Brain microvascular endothelial cell (primary cell): ENCODE measurements at regions not wholly inside any gene's neighbourhood (a gene's known extent, or its start where the extent isn't known, plus 50 kb on each side); places are given as distances from the start of the nearest gene placed in this dataset.

Experiments
- DNase-seq: peaks from one replicate; pipeline ENCODE4 v3.0.0-alpha.2; 2020
- H3K27ac ChIP-seq: fragments of 250-450 bp; sonication (Bioruptor Pico); 2 replicates; pipeline ENCODE4 v1.5.1; 2020; ENCODE audit warnings: mild to moderate bottlenecking, moderate library complexity
- H3K27me3 ChIP-seq: fragments of 250-450 bp; sonication (Bioruptor Pico); replicated peaks from 2 replicates; pipeline ENCODE4 v1.5.1; 2020; ENCODE audit warnings: mild to moderate bottlenecking
- H3K36me3 ChIP-seq: fragments of 250-450 bp; sonication (Bioruptor Pico); replicated peaks from 2 replicates; pipeline ENCODE4 v1.5.1; 2020; ENCODE audit warnings: mild to moderate bottlenecking
- H3K4me3 ChIP-seq: 2 replicates; pipeline ENCODE4 v1.5.1; 2011; ENCODE audit warnings: low read depth, mild to moderate bottlenecking, control low read depth, low read length, moderate library complexity
- in situ Hi-C: cut with HindIII; loops from 2 replicates; pipeline ENCODE4 v1.10.0; 2017; ENCODE audit warnings: low sequenced_read_pairs, low pct_ligation_motif_present
- TF ChIP-seq, protein P1 (sequence below): IDR thresholded peaks from 2 replicates; pipeline ENCODE4 v1.5.1; 2011; ENCODE audit warnings: low read depth, mild to moderate bottlenecking, moderate library complexity, low read length, control low read depth, inconsistent platforms; ENCODE audit errors: missing control alignments

DNA sequence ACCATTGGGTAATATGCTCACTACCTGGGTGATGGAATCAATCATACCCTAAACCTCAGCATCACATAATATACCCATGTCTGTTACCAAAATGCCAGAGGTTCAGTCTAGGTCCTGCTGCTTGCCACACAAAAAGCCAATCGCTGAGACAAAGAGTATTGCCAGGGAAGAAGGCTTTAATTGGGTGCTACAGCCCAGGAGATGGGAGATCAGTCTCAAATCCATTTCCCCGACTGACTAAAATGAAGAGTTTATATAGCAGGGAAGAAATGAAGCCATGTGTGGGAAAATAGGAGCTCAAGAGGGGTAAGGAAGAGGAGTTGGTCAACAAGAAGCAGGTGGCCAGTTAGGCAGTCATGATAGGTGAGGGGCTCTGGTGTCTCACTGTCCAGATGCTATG lies 149.6 kb downstream of the QRSL1 start:
- in situ Hi-C loops = no loop called here
- Histone ChIP-seq H3K27ac (no peak overlapping the region), H3K4me3 (no peak overlapping the region), H3K36me3 (no peaks in the 10 kb centered on the region), H3K27me3 (no peaks in the 10 kb centered on the region)
- TF ChIP-seq, protein P1, sequence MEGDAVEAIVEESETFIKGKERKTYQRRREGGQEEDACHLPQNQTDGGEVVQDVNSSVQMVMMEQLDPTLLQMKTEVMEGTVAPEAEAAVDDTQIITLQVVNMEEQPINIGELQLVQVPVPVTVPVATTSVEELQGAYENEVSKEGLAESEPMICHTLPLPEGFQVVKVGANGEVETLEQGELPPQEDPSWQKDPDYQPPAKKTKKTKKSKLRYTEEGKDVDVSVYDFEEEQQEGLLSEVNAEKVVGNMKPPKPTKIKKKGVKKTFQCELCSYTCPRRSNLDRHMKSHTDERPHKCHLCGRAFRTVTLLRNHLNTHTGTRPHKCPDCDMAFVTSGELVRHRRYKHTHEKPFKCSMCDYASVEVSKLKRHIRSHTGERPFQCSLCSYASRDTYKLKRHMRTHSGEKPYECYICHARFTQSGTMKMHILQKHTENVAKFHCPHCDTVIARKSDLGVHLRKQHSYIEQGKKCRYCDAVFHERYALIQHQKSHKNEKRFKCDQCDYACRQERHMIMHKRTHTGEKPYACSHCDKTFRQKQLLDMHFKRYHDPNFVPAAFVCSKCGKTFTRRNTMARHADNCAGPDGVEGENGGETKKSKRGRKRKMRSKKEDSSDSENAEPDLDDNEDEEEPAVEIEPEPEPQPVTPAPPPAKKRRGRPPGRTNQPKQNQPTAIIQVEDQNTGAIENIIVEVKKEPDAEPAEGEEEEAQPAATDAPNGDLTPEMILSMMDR = no peak
- DNase-seq = no peak

DNA sequence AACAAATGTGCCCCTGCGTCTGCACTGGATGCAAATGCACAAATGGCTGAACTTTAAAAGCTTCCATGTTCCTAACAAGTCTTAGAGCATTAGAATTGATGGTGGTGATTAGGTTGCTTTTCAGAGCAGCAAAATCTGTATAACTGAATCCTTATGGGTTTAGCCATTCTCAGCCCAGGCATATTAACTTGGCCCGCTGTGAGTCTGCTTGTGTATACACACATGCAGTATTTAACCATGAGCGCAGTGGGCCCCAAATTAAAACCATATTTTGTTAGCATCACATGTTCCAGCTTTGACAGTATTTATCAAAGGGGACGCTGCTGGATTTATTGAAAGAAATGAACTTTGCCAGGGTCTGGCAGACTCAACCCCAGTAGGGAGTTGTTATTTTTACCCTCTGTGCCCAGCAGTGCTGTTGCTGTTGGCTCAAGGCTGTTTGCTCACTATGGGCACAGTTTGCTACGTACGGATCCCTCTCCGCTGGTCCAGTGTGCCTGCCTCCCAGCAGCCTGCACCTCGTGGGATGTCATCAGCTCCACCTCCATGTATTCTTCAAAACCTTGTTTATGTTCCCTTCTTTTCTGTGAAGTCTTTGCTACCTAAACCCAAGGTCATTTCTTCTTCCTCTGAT lies 144.7 kb downstream of the QRSL1 start:
- no peaks in the 10 kb centered on the region for H3K27me3 ChIP-seq
- no peak for DNase-seq
- no peaks in the 10 kb centered on the region for H3K36me3 ChIP-seq
- TF ChIP-seq, protein P1 = no peak
- H3K27ac ChIP-seq = no peak overlapping the region
- no peak overlapping the region for H3K4me3 ChIP-seq
- in situ Hi-C loops = no loop called here

DNA sequence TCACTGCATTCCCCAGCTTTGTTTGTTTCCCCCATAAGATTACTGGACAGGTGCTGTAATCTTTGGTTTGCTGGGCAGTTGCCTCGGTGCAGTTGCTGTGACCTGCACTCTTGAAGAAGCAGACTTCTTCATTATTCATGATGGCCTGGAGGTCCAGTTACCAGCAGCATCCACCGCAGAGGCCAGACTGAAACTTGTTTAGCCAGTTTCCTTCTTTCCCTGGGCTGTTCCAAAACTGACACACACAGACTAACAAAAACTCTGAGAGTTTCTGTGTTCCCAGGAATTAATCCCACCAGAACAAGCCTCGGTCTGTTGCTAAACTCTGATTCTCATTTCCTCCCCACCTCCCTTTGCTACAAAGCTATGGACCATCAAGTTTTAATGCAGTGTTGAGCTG lies 144.1 kb downstream of the QRSL1 start:
- Histone ChIP-seq H3K36me3 (no peaks in the 10 kb centered on the region), H3K27ac (no peak overlapping the region), H3K27me3 (no peaks in the 10 kb centered on the region), H3K4me3 (no peak overlapping the region)
- TF ChIP-seq, protein P1 = no peak
- DNase-seq = no peak
- in situ Hi-C loops = no loop called here

DNA sequence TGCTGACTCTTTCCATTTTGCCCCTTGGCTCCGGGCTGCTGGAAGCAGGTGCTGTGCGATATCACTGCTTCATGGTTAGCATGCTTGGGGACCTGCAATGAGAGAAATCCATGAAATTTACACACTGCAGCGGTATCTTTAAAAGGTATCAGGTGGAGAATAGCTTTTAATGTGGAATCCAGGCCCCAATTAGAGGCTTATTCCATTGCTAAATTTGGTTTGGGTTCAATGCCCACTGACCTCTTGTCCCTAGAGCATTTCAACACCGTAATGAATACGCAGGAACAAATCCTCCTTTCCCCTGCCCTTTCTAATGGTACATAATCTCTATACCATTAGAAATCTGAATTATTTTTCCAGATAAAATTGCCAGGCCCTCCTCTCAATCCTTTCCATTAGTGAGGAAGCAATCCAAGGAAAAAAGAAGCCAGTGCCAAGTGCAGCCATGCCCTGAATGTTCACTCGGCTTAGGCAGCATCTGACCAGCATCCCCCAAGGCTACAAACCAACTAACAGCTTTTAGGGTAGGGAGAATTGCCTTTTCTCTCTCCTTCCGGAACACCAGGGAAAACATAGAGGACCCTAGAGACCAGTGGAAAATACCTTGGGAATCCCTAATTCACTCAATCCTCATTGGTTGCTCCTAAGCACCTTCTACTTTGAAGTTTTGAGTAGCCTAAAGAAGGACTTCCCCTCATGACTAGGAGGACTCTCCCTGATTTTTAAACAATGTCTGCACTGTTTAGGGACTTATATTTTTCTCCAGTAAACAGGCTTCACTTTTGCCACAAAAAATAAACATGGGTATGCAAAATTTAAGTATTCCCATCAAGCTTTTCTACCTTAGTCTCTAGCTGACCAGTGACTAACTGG lies 143.1 kb downstream of the QRSL1 start:
- DNase-seq = no peak
- TF ChIP-seq, protein P1 = no peak
- in situ Hi-C loops = no loop called here

DNA sequence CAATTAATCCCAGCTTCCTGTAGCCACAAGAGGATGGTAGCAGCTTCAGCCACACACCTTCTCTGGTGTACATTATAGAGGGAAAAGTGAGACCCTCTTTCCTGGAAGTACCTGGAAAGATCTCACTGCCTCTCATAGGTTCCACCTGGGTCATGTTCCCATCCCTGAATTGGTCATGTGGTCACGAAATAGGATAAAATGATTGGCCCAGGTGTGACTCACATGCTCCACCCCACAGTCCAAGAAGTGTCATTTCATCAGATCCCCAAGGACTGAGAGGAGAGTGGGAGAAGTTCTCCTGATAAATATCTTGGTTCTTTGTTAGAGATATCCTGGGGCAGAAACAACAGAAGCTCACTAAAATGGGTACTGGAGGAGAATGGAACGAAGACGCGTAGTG lies 142.4 kb downstream of the QRSL1 start:
- in situ Hi-C loops = no loop called here
- DNase-seq = no peak
- Histone ChIP-seq H3K36me3 (no peaks in the 10 kb centered on the region), H3K4me3 (no peak overlapping the region), H3K27ac (no peak overlapping the region), H3K27me3 (no peaks in the 10 kb centered on the region)
- TF ChIP-seq, protein P1 = no peak

More for the DNA sequence above, 143.1 kb downstream of the QRSL1 start:
- Histone ChIP-seq H3K27ac (no peak overlapping the region), H3K4me3 (no peak overlapping the region), H3K36me3 (no peaks in the 10 kb centered on the region), H3K27me3 (no peaks in the 10 kb centered on the region)
